GM21367 (cell line): ENCODE measurements at regions not wholly inside any gene's neighbourhood (a gene's known extent, or its start where the extent isn't known, plus 50 kb on each side); places are given as distances from the start of the nearest gene placed in this dataset.

ENCODE experiments used
- ATAC-seq: cut with Tn5 transposase; IDR thresholded peaks from one replicate; pipeline ENCODE4 v1.9.1; 2021; ENCODE audit not compliant: unreplicated experiment

- no peak for ATAC-seq
These were observed 202.9 kb upstream of the ESRRG start for GRCh38 chr1:216925962-216926625.

GRCh38 chr1:216924732-216925131 is 201.5 kb upstream of the ESRRG start:
- ATAC-seq, result no peak

GRCh38 chr1:216923601-216924000 is 200.4 kb upstream of the ESRRG start:
- ATAC-seq, result no peak

- no peak for ATAC-seq
These were observed 199.2 kb upstream of the ESRRG start for GRCh38 chr1:216922406-216922805.

GRCh38 chr1:216921866-216922265 is 198.6 kb upstream of the ESRRG start:
- no peak for ATAC-seq

- ATAC-seq, result no peak
These were observed 196.1 kb upstream of the ESRRG start for GRCh38 chr1:216919060-216919970.

- no peak for ATAC-seq
These were observed 193.7 kb upstream of the ESRRG start for GRCh38 chr1:216916890-216917438.

- ATAC-seq, result no peak
These were observed 191.7 kb upstream of the ESRRG start for GRCh38 chr1:216914974-216915373.

- ATAC-seq, result no peak
These were observed 190.7 kb upstream of the ESRRG start for GRCh38 chr1:216913976-216914375.

GRCh38 chr1:216910081-216910840 is 187.0 kb upstream of the ESRRG start:
- no peak for ATAC-seq

- no peak for ATAC-seq
These were observed 184.9 kb upstream of the ESRRG start for GRCh38 chr1:216908126-216908525.

- no peak for ATAC-seq
These were observed 183.9 kb upstream of the ESRRG start for GRCh38 chr1:216907100-216907499.

- ATAC-seq, result no peak
These were observed 182.6 kb upstream of the ESRRG start for GRCh38 chr1:216905781-216906180.

- ATAC-seq, result no peak
These were observed 181.9 kb upstream of the ESRRG start for GRCh38 chr1:216905137-216905536.

- ATAC-seq, result no peak
These were observed 181.2 kb upstream of the ESRRG start for GRCh38 chr1:216904471-216904870.

- no peak for ATAC-seq
These were observed 180.1 kb upstream of the ESRRG start for GRCh38 chr1:216903382-216903740.

GRCh38 chr1:216902669-216903381 is 179.6 kb upstream of the ESRRG start:
- no peak for ATAC-seq

GRCh38 chr1:216900116-216900620 is 176.9 kb upstream of the ESRRG start:
- ATAC-seq, result no peak

GRCh38 chr1:216898801-216899200 is 175.6 kb upstream of the ESRRG start:
- ATAC-seq, result no peak

GRCh38 chr1:216896146-216896545 is 172.9 kb upstream of the ESRRG start:
- ATAC-seq, result no peak

- ATAC-seq, result no peak
These were observed 171.3 kb upstream of the ESRRG start for GRCh38 chr1:216894494-216894893.
